ENCODE measurements at regions not wholly inside any gene's neighbourhood (a gene's known extent, or its start where the extent isn't known, plus 50 kb on each side); places are given as distances from the start of the nearest gene placed in this dataset.
"Not testable (repeated sequence)": the region's sequence is repeated elsewhere in the genome, so short reads cannot be mapped to it uniquely, and the experiment has no call there.

DNA sequence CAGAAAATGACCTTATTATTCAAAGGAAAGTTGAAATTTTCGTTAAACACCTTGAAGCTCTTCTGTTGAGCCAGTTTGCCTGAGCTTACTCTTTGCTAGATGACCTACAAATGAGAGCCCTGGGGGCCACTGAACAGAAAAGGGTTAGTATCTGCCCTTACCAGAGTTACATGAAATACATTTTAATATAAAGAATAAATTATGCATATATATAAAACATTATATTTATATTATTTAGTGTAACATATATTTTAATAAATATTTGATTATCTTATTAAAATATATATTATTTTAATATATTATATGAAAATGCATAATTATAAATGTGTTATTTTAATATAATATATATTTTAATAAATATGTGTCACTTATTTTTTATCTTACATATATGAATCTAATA, 628.4 kb upstream of the TPK1 start:
- no peaks in the 10 kb centered on the region for H3K27me3 ChIP-seq (ENCODE audit: insufficient read depth, low read depth, severe bottlenecking)
- no peak for DNase-seq
- H3K36me3 ChIP-seq: no peaks in the 10 kb centered on the region
- H3K4me3 ChIP-seq (ENCODE audit: low read depth, low read length): no peak overlapping the region
- TF ChIP-seq CTCF (IDR thresholded peaks at IDR 0.05; ENCODE audit: low read depth, low read length): no peak
- no peak overlapping the region for H3K27ac ChIP-seq
- no peaks in the 10 kb centered on the region for H3K9me3 ChIP-seq (ENCODE audit: severe bottlenecking)

GRCh38 chr7:145462463-145462862, 626.6 kb upstream of the TPK1 start:
- Histone ChIP-seq H3K4me3 (ENCODE audit: low read depth, low read length) (no peak overlapping the region), H3K36me3 (no peaks in the 10 kb centered on the region), H3K27me3 (ENCODE audit: insufficient read depth, low read depth, severe bottlenecking) (no peaks in the 10 kb centered on the region), H3K9me3 (ENCODE audit: severe bottlenecking) (no peaks in the 10 kb centered on the region), H3K27ac (no peak overlapping the region)
- no peak for DNase-seq
- TF ChIP-seq CTCF (IDR thresholded peaks at IDR 0.05; ENCODE audit: low read depth, low read length): no peak

GRCh38 chr7:145434811-145435210, 599.0 kb upstream of the TPK1 start:
- Histone ChIP-seq H3K9me3 (ENCODE audit: severe bottlenecking) (no peaks in the 10 kb centered on the region), H3K36me3 (no peaks in the 10 kb centered on the region), H3K27ac (no peak overlapping the region), H3K27me3 (ENCODE audit: insufficient read depth, low read depth, severe bottlenecking) (no peaks in the 10 kb centered on the region), H3K4me3 (ENCODE audit: low read depth, low read length) (no peak overlapping the region)
- no peak for DNase-seq
- no peak for TF ChIP-seq CTCF (IDR thresholded peaks at IDR 0.05; ENCODE audit: low read depth, low read length)

GRCh38 chr7:145431834-145432233, 596.0 kb upstream of the TPK1 start:
- no peak overlapping the region for H3K4me3 ChIP-seq (ENCODE audit: low read depth, low read length)
- no peak for DNase-seq
- no peaks in the 10 kb centered on the region for H3K36me3 ChIP-seq
- TF ChIP-seq CTCF (IDR thresholded peaks at IDR 0.05; ENCODE audit: low read depth, low read length): no peak
- no peak overlapping the region for H3K27ac ChIP-seq
- H3K9me3 ChIP-seq (ENCODE audit: severe bottlenecking): no peaks in the 10 kb centered on the region
- no peaks in the 10 kb centered on the region for H3K27me3 ChIP-seq (ENCODE audit: insufficient read depth, low read depth, severe bottlenecking)

DNA sequence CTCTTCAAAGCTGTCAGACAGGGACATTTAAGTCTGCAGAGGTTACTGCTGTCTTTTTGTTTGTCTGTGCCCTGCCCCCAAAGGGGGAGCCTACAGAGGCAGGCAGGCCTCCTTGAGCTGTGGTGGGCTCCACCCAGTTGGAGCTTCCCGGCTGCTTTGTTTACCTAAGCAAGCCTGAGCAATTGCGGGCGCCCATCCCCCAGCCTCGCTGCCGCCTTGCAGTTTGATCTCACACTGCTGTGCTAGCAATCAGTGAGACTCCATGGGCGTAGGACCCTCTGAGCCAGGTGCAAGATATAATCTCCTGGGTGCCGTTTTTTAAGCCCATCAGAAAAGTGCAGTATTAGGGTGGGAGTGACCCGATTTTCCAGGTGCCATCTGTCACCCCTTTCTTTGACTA, 582.6 kb upstream of the TPK1 start:
- DNase-seq; H3K27ac ChIP-seq; H3K9me3 ChIP-seq (ENCODE audit: severe bottlenecking); H3K4me3 ChIP-seq (ENCODE audit: low read depth, low read length); H3K27me3 ChIP-seq (ENCODE audit: insufficient read depth, low read depth, severe bottlenecking); H3K36me3 ChIP-seq: not testable (repeated sequence)

- Histone ChIP-seq H3K36me3 (no peaks in the 10 kb centered on the region), H3K9me3 (ENCODE audit: severe bottlenecking) (no peaks in the 10 kb centered on the region), H3K4me3 (ENCODE audit: low read depth, low read length) (no peak overlapping the region), H3K27me3 (ENCODE audit: insufficient read depth, low read depth, severe bottlenecking) (no peaks in the 10 kb centered on the region), H3K27ac (no peak overlapping the region)
- no peak for TF ChIP-seq CTCF (IDR thresholded peaks at IDR 0.05; ENCODE audit: low read depth, low read length)
- no peak for DNase-seq
These were observed 575.2 kb upstream of the TPK1 start for GRCh38 chr7:145411066-145411465.

Data from WERI-Rb-1 (cell line).